ENCODE measurements at regions not wholly inside any gene's neighbourhood (a gene's known extent, or its start where the extent isn't known, plus 50 kb on each side); places are given as distances from the start of the nearest gene placed in this dataset.

DNA sequence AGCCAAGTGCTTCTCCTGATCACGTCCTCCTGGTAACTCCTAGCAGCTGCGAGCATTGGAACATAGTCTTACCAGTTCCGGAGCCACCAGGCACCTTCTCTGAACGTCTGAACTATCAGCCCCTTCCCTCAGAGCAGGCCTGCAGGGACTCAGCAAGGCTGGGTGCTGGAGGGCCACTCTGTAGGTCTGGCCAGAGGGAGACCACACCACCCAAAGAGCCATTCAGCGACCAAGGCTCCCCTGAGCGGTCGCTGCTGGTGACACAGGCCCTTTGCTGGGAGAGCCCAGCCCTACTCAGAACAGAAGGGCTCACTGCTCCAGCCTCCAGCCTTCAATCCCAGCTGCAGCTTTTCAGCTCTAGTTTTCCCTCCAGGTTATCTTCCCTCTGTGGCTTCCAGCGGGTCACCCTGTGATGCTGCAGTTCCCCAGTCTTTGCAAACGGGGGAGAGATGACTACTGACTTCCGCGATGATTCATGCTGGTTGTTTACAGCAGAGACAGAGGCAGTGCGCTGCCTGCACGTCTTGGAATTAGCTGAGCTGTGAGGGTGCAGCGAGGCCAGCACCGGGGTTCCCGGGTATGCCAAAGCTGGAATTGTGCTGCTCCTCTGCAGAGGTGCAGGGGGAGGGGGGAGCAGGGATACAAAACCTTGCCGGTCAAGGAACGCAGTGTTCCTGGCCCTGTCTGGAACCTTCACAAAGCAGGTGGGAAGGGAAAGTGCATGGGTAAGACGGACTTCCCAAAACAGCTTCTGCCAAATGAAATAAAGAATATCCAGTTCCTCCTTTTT lies 161.4 kb downstream of the LY86 start:
- TF ChIP-seq, protein P1, sequence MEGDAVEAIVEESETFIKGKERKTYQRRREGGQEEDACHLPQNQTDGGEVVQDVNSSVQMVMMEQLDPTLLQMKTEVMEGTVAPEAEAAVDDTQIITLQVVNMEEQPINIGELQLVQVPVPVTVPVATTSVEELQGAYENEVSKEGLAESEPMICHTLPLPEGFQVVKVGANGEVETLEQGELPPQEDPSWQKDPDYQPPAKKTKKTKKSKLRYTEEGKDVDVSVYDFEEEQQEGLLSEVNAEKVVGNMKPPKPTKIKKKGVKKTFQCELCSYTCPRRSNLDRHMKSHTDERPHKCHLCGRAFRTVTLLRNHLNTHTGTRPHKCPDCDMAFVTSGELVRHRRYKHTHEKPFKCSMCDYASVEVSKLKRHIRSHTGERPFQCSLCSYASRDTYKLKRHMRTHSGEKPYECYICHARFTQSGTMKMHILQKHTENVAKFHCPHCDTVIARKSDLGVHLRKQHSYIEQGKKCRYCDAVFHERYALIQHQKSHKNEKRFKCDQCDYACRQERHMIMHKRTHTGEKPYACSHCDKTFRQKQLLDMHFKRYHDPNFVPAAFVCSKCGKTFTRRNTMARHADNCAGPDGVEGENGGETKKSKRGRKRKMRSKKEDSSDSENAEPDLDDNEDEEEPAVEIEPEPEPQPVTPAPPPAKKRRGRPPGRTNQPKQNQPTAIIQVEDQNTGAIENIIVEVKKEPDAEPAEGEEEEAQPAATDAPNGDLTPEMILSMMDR (IDR thresholded peaks at IDR 0.05) = no peak
- peak in 1 of 2 donors; percentile 11 for TF ChIP-seq POLR2A (IDR thresholded peaks at IDR 0.05)

All from uterus (tissue), 2 donors.